ENCODE measurements at regions not wholly inside any gene's neighbourhood (a gene's known extent, or its start where the extent isn't known, plus 50 kb on each side); places are given as distances from the start of the nearest gene placed in this dataset.

DNA sequence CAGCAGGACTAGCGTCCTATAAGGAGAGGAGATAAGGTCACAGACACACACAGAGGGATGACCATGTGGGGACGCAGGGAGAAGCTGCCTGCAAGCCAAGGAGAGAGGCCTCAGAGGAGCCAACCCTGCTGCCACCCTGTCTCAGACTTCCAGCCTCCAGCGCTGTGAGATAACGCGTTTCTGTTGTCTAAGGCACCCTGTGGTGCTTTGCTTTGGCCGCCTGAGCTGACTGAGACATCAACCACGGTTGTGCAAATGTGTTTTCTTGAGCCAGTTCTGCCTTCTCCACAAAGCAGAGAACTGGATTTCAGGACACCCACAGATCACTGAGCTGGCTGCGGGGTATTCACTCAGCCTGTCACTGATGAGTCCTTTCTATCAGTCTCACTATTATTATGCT is 149.1 kb downstream of the NXNL2 start:
- TF ChIP-seq SIN3A (IDR thresholded peaks at IDR 0.05; ENCODE audit: borderline replicate concordance, insufficient read depth, low read length) (no peak), TAF1 (IDR thresholded peaks at IDR 0.05; ENCODE audit: borderline replicate concordance, insufficient read depth, low read length) (no peak), POLR2AphosphoS5 (IDR thresholded peaks at IDR 0.05; ENCODE audit: low read depth, low read length) (no peak)

All from PFSK-1 (cell line).